AG04450 (cell line): ENCODE measurements at regions not wholly inside any gene's neighbourhood (a gene's known extent, or its start where the extent isn't known, plus 50 kb on each side); places are given as distances from the start of the nearest gene placed in this dataset.

ENCODE experiments used
- CTCF ChIA-PET: fragments of 300-600, 350-600 bp; formaldehyde crosslinking; extraction: SDS; loops from one replicate; lab custom pipeline; 2022; ENCODE audit warnings: antibody characterized with exemption, inconsistent platforms; lab: Charles Lee
- POLR2A ChIA-PET: fragments of 350-600 bp; formaldehyde crosslinking; extraction: SDS; loops from one replicate; lab custom pipeline; 2021; ENCODE audit warnings: antibody characterized with exemption, inconsistent platforms; lab: Yijun Ruan, JAX
- DNase-seq: peaks from one replicate; pipeline ENCODE4 v3.0.0-alpha.2; 2011; ENCODE audit warnings: low read depth, low spot score
- H3K27ac ChIP-seq: one replicate; pipeline ENCODE4 v1.5.1; 2012; ENCODE audit warnings: low read depth, low read length, control low read depth
- H3K27me3 ChIP-seq: one replicate; pipeline ENCODE4 v1.6.0; 2012; ENCODE audit warnings: low read length; ENCODE audit not compliant: control insufficient read depth, insufficient read depth
- H3K4me3 ChIP-seq: 2 replicates; pipeline ENCODE4 v1.5.1; 2011; ENCODE audit warnings: mild to moderate bottlenecking, low read depth, low read length, control low read depth
- H3K9me3 ChIP-seq: 2 replicates; pipeline ENCODE4 v1.5.1; 2012; ENCODE audit warnings: low read length; ENCODE audit not compliant: control insufficient read depth, insufficient read depth
- CTCF ChIP-seq: IDR thresholded peaks from 2 replicates; pipeline ENCODE4 v1.5.1; 2011; ENCODE audit warnings: low read depth, low read length, control low read depth, inconsistent platforms

- Histone ChIP-seq H3K27me3 (no peaks in the 10 kb centered on the region), H3K9me3 (no peaks in the 10 kb centered on the region), H3K27ac (no peak overlapping the region), H3K4me3 (no peak overlapping the region)
- POLR2A ChIA-PET = no interaction called here
- CTCF ChIA-PET = no interaction called here
- no peak for TF ChIP-seq CTCF
- no peak for DNase-seq
Measured at GRCh38 chr5:97909541-97909940, 726.5 kb upstream of the RIOK2 start.

GRCh38 chr5:97914483-97914882 is 731.4 kb upstream of the RIOK2 start:
- H3K27ac ChIP-seq = no peak overlapping the region
- no peaks in the 10 kb centered on the region for H3K9me3 ChIP-seq
- H3K4me3 ChIP-seq = no peak overlapping the region
- no peaks in the 10 kb centered on the region for H3K27me3 ChIP-seq
- DNase-seq = no peak
- CTCF ChIA-PET = no interaction called here
- no peak for TF ChIP-seq CTCF
- POLR2A ChIA-PET = no interaction called here

GRCh38 chr5:97915106-97915505 is 732.1 kb upstream of the RIOK2 start:
- DNase-seq = no peak
- Histone ChIP-seq H3K27me3 (no peaks in the 10 kb centered on the region), H3K4me3 (no peak overlapping the region), H3K9me3 (no peaks in the 10 kb centered on the region), H3K27ac (no peak overlapping the region)
- CTCF ChIA-PET = no interaction called here
- POLR2A ChIA-PET = no interaction called here
- TF ChIP-seq CTCF = no peak

GRCh38 chr5:97918057-97918456 is 735.0 kb upstream of the RIOK2 start:
- no peak for TF ChIP-seq CTCF
- no peak for DNase-seq
- Histone ChIP-seq H3K4me3 (no peak overlapping the region), H3K27me3 (no peaks in the 10 kb centered on the region), H3K27ac (no peak overlapping the region), H3K9me3 (no peaks in the 10 kb centered on the region)
- ChIA-PET POLR2A (no interaction called here), CTCF (no interaction called here)

- CTCF ChIA-PET = no interaction called here
Measured at GRCh38 chr5:97918620-97919019, 735.6 kb upstream of the RIOK2 start.

More at GRCh38 chr5:97918620-97919019, 735.6 kb upstream of the RIOK2 start:
- Histone ChIP-seq H3K4me3 (no peak overlapping the region), H3K9me3 (no peaks in the 10 kb centered on the region), H3K27ac (no peak overlapping the region), H3K27me3 (no peaks in the 10 kb centered on the region)
- POLR2A ChIA-PET = no interaction called here
- no peak for DNase-seq
- TF ChIP-seq CTCF = no peak
